ENCODE measurements at regions not wholly inside any gene's neighbourhood (a gene's known extent, or its start where the extent isn't known, plus 50 kb on each side); places are given as distances from the start of the nearest gene placed in this dataset.

DNA sequence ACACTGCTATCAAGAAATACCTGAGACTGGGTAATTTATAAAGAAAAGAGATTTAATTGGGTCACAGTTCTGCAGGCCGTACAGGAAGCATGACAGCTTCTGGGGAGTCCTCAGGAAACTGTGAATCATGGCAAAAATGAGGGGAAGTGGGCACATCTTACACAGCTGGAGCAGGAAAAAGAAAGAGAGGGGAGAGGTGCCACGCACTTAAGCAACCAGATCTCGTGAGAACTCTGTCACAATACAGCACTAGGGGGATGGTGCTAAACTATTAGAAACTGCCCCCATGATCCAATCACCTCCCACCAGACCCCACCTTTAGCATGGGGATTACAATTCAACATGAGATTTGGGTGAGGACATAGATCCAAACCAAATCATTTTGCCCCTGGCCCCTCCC, 105.5 kb upstream of the CPLX2 start:
- ATAC-seq (replicated peaks) = no peak
- Mint-ChIP-seq H3K27me3 (peaks cover 30 to 33% of the 10 kb centered on the region in 2 donors), H3K36me3 (no peaks in the 10 kb centered on the region), H3K9me3 (peaks cover 12 to 16% of the 10 kb centered on the region in 2 donors), H3K4me1 (no peaks in the 10 kb centered on the region), H3K27ac (no peak overlapping the region), H3K4me3 (no peak overlapping the region)
- DNase-seq = no peak

DNA sequence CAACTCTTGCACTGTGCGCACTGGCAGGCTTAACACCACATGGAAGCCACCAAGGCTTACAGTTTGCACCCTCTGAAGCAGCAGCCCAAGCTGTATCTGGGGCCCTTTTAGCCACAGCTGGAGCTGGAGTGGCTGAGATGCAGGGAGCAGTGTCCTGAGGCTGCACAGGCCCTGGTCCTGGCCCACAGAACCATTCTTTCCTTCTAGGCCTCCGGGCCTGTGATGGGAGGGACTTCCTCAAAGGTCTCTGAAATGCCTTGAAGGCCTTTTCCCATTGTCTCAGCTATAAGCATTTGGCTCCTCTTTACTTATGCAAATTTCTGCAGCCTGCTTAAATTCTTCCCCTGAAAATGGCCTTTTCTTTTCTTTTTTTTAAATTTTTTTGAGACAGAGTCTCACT, 104.4 kb upstream of the CPLX2 start:
- ATAC-seq (replicated peaks) (no peak), DNase-seq (no peak)
- peaks cover 12 to 15% of the 10 kb centered on the region in 2 donors for H3K9me3 Mint-ChIP-seq
- no peaks in the 10 kb centered on the region for H3K4me1 Mint-ChIP-seq
- peaks cover 35% of the 10 kb centered on the region in 2 donors for H3K27me3 Mint-ChIP-seq
- no peak overlapping the region for H3K4me3 Mint-ChIP-seq
- no peaks in the 10 kb centered on the region for H3K36me3 Mint-ChIP-seq
- no peak overlapping the region for H3K27ac Mint-ChIP-seq

DNA sequence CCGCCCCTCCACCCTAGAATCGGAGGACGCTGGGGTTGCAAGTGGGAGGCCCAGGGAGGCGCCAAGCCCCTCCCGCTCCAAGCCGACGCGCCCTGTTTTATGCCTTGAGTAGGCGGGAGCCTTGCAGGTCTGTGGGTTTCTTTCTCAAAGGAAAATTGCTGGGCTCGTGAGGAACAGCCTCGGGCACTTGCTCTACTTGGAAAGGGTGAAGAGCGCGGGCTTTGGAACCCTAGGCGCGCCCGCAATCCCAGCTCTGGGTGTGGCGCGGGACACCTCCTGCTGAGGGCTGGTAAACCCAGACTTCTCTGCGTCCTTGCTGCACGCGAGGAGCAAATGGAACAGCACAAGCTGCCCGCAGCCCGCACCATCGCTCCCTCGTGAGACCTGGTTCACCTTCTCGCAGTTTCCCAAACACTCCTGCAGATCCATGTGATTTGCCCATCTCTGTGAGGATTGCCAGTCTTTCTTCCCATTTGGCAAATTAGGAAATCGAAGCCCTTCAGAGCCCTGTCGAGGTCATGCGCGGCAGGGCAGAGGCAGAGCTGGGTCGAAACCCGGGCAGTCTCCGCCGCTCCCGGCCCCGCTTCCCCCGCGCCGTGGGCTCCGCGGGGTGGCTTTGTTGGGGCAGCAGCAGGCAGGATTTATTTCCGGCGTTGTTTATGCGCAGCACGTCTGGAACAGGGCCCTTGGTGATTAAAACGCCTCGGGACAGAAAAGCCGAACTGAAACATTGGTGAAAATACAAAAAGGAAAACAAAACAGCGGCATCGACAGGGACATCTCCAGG, 98.4 kb upstream of the CPLX2 start:
- Mint-ChIP-seq H3K27ac (no peak overlapping the region), H3K36me3 (no peaks in the 10 kb centered on the region), H3K9me3 (peaks cover 2% of the 10 kb centered on the region in 2 donors), H3K4me3 (no peak overlapping the region), H3K4me1 (no peaks in the 10 kb centered on the region), H3K27me3 (peaks cover 36 to 54% of the 10 kb centered on the region in 2 donors)
- DNase-seq (no peak), ATAC-seq (replicated peaks) (no peak)

DNA sequence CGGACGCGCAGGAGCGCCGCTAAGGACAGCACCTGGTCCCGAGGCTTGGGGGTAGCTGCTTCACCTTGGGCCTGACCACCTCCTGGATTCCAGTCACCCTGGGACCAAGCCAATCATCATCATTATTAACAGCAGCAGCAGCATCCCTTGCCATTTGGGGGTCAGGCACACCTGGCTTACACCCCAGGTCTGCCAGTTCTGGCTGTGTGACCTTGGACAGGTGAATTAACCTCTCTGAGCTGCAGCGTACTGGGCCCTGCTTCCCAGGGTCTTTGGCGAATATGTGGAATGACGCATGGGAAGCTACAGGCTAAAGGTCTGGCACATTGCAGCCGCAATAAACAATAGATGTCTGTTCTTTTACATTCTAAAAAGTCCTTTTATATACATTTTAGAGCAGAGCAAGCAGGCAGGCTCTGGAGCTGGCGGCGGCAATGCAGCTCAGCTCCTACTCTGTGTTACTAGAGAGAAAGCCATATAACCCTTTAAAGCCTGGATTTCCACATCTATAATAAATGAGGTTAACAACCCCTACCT, 97.8 kb upstream of the CPLX2 start:
- Mint-ChIP-seq H3K9me3 (no peaks in the 10 kb centered on the region), H3K4me1 (no peaks in the 10 kb centered on the region), H3K36me3 (no peaks in the 10 kb centered on the region), H3K27me3 (peaks cover 36 to 54% of the 10 kb centered on the region in 2 donors), H3K27ac (no peak overlapping the region), H3K4me3 (no peak overlapping the region)
- no peak for DNase-seq
- no peak for ATAC-seq (replicated peaks)

DNA sequence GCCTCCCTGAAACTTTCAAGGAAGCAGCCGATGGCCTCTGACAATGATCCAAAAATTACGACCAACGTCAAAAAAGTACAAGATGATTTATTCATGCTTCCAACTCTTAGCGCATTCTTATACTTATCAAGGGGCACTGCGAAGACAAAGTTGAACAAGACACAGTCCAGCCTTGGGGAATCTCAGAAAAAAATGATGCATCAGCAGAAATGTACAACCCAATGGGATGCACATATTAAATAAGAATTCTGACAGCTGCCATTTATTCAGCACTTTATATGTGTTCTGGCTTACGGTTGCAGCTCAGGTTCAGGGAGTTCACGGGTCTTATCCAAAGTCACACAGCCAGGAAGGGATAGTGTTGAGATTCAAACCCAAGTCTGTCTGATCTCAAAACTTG, 96.0 kb upstream of the CPLX2 start:
- Mint-ChIP-seq H3K4me1 (no peaks in the 10 kb centered on the region), H3K4me3 (no peak overlapping the region), H3K27ac (no peak overlapping the region), H3K9me3 (peaks cover 0 to 1% of the 10 kb centered on the region in 2 donors), H3K36me3 (no peaks in the 10 kb centered on the region), H3K27me3 (peaks cover 37 to 55% of the 10 kb centered on the region in 2 donors)
- ATAC-seq (replicated peaks) = no peak
- DNase-seq = no peak

DNA sequence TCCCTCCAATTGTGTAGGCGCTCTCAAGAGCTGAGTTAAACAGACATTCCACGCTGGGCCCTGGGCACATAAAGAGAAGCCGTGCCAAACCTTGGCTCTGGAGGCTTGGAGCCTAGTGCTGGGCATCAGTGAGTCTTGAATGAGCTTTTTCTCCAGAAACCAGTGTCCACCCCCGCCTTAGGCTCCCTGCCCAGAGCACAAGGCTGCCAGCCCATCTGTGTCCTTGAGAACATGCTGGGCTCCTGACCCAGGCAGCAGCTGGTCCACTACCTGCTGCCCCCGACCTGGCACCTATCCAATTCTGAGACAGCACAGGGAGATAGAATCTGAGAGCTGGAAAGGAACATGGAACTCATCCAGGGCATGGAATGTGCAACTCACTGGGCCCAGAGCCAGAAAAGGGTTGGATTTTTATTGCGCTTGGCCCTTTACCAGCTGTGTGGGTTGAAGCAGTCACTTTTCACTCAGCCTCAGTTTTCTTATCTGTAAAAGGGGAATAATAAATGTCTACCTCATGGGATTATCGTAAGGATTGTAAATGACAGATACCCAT, 92.4 kb upstream of the CPLX2 start:
- ATAC-seq (replicated peaks) (no peak), DNase-seq (no peak)
- H3K27me3 Mint-ChIP-seq = peaks cover 28 to 48% of the 10 kb centered on the region in 2 donors
- no peaks in the 10 kb centered on the region for H3K36me3 Mint-ChIP-seq
- no peak overlapping the region for H3K4me3 Mint-ChIP-seq
- no peak overlapping the region for H3K27ac Mint-ChIP-seq
- H3K9me3 Mint-ChIP-seq = peaks cover 0 to 1% of the 10 kb centered on the region in 2 donors
- H3K4me1 Mint-ChIP-seq = no peaks in the 10 kb centered on the region

DNA sequence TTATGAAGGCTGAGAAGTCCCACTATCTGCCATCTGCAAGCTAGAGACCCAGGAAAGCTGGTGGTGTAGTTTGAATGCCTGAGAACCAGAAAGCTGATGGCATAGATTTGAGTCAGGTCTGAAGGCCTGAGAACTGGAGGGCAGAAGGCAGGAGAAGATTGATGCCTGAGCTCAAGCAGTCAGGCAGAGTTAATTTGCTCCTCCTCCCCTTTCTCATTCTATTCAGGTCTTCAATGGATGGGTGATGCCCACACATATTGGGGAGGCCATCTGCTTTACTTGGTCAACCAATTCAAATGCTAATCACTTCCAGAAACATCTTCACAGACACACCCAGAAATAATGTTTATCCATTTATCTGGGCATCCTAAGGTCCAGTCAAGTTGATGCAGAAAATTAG, 87.6 kb upstream of the CPLX2 start:
- no peak overlapping the region for H3K27ac Mint-ChIP-seq
- H3K4me1 Mint-ChIP-seq = no peaks in the 10 kb centered on the region
- ATAC-seq (replicated peaks) = no peak
- H3K9me3 Mint-ChIP-seq = peaks cover 0 to 6% of the 10 kb centered on the region in 2 donors
- H3K36me3 Mint-ChIP-seq = no peaks in the 10 kb centered on the region
- H3K27me3 Mint-ChIP-seq = peaks cover 34 to 44% of the 10 kb centered on the region in 2 donors
- no peak overlapping the region for H3K4me3 Mint-ChIP-seq
- no peak for DNase-seq

DNA sequence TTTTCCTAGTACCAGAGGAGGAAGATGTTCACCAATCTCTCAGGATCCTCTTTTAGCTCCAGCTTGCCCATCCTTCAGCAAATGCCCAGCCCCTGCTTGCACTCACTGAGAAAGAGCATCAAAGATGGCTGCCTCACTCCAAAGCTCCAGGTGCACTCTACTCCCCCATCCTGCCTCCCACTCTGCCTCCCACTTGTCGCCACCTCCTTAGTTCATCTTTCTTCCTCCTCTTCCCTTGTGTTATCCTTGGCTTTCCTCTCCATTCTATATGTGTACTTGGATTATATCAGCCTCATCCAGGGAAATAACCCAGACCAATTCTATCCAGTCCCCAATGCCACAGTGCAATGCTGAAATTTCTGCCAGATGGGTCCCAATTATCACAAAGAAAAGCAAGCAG, 87.1 kb upstream of the CPLX2 start:
- H3K27ac Mint-ChIP-seq = no peak overlapping the region
- peaks cover 0 to 6% of the 10 kb centered on the region in 2 donors for H3K9me3 Mint-ChIP-seq
- peaks cover 34 to 44% of the 10 kb centered on the region in 2 donors for H3K27me3 Mint-ChIP-seq
- DNase-seq = no peak
- H3K36me3 Mint-ChIP-seq = no peaks in the 10 kb centered on the region
- H3K4me3 Mint-ChIP-seq = no peak overlapping the region
- ATAC-seq (replicated peaks) = no peak
- no peaks in the 10 kb centered on the region for H3K4me1 Mint-ChIP-seq

DNA sequence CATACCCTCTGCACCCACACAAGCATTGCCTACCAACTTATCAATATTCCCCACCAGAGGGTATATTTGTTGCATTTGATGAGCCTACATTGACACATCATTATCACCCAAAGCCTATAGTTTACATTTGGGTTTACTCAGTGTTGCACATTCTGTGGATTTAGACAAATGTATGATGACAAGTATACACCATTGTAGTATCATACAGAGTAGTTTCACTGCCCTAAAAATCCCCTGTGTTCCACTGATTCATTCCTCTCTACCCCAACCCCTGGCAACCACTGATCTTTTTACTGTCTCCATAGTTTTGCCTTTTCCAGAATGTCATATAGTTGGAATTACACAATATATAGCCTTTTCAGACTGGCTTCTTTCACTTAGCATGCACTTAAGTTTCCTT, 85.7 kb upstream of the CPLX2 start:
- ATAC-seq (replicated peaks) (no peak), DNase-seq (no peak)
- H3K4me1 Mint-ChIP-seq = no peaks in the 10 kb centered on the region
- H3K36me3 Mint-ChIP-seq = no peaks in the 10 kb centered on the region
- H3K27me3 Mint-ChIP-seq = peaks cover 39 to 48% of the 10 kb centered on the region in 2 donors
- peaks cover 0 to 7% of the 10 kb centered on the region in 2 donors for H3K9me3 Mint-ChIP-seq
- H3K27ac Mint-ChIP-seq = no peak overlapping the region
- no peak overlapping the region for H3K4me3 Mint-ChIP-seq

DNA sequence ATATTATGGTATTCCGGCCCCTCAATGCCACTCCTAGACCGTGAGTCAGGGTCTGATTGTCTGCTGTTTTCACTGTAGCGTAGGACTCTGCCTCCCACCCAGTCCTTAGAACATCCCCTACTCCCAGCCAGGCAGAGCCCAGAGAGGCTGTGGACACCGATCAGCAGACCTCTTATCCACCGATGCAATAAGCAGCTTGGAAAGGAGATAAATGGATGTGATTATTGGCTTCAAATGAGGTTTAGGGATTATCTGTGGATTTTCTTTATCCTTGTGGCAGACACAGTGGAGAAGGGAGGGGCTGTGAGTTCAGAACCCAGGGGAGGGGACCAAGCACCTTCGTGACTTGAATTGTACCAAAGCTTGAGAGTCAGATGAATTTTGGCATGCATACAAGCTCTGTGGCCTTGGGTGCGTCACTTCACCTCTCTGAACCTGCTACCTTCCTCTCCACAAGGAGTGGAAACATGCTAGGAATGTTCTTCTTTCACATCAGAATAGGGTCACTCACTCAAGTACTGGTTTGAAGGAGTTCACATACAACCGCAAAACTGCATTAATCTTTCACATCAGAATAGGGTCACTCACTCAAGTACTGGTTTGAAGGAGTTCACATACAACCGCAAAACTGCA, 83.1 kb upstream of the CPLX2 start:
- Mint-ChIP-seq H3K4me1 (no peaks in the 10 kb centered on the region), H3K27ac (no peak overlapping the region), H3K9me3 (peaks cover 0 to 8% of the 10 kb centered on the region in 2 donors), H3K27me3 (peaks cover 47 to 48% of the 10 kb centered on the region in 2 donors), H3K4me3 (no peak overlapping the region), H3K36me3 (no peaks in the 10 kb centered on the region)
- ATAC-seq (replicated peaks) (no peak), DNase-seq (no peak)

DNA sequence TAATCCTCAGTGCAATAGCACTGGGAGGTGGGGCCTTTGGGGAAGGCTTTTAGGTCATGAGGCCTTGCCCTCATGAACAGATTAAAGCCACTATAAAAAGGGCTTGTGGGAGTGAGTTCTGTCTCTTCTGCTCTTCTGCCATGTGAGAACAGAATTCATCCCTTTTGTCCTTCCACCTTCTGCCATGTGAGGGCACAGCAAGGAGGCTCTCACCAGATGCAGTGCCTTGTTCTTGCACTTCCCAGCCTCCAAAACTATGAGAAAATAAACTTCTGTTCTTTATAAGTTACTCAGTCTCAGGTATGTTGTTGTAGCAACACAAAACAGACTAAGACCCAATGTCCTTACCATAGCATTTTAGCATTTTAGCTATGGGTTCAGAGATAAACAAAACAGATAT, 81.7 kb upstream of the CPLX2 start:
- H3K36me3 Mint-ChIP-seq = no peaks in the 10 kb centered on the region
- no peak overlapping the region for H3K4me3 Mint-ChIP-seq
- H3K9me3 Mint-ChIP-seq = peaks cover 0 to 6% of the 10 kb centered on the region in 2 donors
- no peak overlapping the region for H3K27ac Mint-ChIP-seq
- peaks cover 56% of the 10 kb centered on the region in 2 donors for H3K27me3 Mint-ChIP-seq
- no peak for DNase-seq
- H3K4me1 Mint-ChIP-seq = no peaks in the 10 kb centered on the region
- ATAC-seq (replicated peaks) = no peak

DNA sequence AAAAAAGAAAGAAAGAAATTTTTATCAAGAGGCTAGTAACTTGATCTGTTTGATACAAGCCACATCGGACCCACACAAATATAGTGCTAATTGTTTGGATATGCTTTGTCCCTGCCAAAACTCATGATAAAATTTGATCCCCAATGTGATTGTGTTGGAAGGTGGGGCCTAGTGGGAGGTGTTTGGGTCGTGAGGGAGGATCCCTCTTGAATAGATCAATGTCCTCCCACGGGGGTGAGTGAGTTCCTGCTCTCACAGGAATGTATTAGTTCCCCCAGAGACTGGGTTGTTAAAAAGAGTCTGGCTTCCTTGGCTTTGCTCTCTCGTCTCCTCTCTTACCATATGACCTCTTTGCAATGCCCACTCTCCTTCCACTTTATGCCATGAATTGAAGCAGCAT, 80.6 kb upstream of the CPLX2 start:
- DNase-seq (no peak), ATAC-seq (replicated peaks) (no peak)
- Mint-ChIP-seq H3K4me3 (no peak overlapping the region), H3K36me3 (peaks cover 0 to 2% of the 10 kb centered on the region in 2 donors), H3K27ac (no peak overlapping the region), H3K9me3 (peaks cover 1 to 5% of the 10 kb centered on the region in 2 donors), H3K27me3 (peaks cover 59 to 65% of the 10 kb centered on the region in 2 donors), H3K4me1 (peaks cover 0 to under 1% of the 10 kb centered on the region in 2 donors)

DNA sequence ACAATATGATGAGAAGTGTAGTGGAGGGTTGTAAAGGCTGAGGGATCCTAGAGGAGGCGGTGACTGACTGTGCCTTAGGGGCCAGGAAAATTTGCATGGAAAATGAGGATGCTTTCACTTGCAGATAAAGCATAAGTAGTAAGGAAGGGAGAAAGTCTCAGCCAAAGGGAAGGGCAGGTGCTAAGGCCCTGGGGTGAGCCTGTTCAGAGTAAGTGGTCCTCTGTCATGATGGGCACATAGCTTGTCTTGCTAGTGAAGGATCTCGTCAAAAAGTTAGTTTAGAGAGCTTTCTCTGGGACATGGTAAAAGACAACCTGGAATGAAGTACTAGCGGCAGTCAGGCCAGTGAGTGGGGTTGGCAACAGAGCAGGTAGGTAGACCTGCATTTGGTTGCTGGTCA, 75.4 kb upstream of the CPLX2 start:
- Mint-ChIP-seq H3K36me3 (peaks cover 1 to 5% of the 10 kb centered on the region in 2 donors), H3K9me3 (peaks cover 3 to 4% of the 10 kb centered on the region in 2 donors), H3K27ac (no peak overlapping the region), H3K27me3 (peaks cover 74 to 83% of the 10 kb centered on the region in 2 donors), H3K4me1 (peaks cover 15% of the 10 kb centered on the region in 2 donors), H3K4me3 (no peak overlapping the region)
- ATAC-seq (replicated peaks) = no peak
- no peak for DNase-seq

DNA sequence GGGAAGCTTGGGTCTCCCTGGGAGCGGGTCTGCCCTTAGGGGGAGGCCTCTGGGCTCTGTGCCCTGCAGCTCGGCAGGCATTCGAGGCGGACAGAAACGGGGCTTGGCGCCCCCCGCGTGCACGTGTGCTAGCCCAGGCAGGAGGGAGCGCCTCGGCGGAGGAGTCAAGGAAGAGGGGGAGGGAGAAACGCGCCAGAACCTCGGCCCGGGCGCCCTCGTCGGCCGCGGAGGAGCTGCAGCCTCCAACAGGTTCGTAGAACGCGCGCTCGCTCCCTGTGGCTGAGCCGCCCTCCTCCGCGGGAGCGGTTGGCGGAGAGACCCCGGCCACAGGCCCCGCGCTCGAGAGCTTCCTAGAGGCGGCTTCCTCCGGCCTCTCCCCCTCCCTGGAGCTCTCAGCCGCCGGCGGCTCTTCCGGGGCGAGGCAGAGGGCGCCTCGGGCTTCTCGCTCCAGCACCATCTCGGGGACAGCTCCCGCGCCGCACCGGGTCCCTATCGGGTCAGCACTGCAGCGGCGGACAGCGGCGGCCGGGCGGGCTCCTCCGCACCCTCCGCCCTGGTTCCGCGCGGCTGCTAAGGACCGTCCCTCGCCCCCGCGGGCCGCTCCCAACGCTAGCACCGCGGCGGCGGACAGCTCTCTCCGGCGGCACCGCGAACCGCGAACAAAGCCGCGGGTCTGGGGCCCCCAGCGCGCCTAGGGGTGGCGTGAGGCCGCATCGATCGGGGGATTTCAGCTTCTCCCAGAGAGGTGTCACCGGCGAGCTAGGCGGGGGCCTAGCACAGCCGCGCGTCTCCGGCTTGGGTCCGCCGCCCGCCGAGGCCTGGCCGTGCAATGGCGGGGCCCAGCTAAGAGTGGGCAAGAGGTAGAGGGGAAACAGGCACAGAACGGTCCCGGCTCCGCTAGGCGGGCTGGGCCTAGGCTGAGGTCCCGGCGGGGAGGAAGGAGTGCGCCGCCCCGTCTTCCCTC, 74.6 kb upstream of the CPLX2 start:
- Mint-ChIP-seq H3K27me3 (peaks cover 79 to 89% of the 10 kb centered on the region in 2 donors), H3K4me3 (no peak overlapping the region), H3K9me3 (peaks cover 2 to 4% of the 10 kb centered on the region in 2 donors), H3K36me3 (peaks cover 1 to 5% of the 10 kb centered on the region in 2 donors), H3K4me1 (peaks cover 15% of the 10 kb centered on the region in 2 donors), H3K27ac (no peak overlapping the region)
- ATAC-seq (replicated peaks) (peak; percentile 95 to 96), DNase-seq (peak; percentile 48)
